ENCODE measurements at regions not wholly inside any gene's neighbourhood (a gene's known extent, or its start where the extent isn't known, plus 50 kb on each side); places are given as distances from the start of the nearest gene placed in this dataset.

DNA sequence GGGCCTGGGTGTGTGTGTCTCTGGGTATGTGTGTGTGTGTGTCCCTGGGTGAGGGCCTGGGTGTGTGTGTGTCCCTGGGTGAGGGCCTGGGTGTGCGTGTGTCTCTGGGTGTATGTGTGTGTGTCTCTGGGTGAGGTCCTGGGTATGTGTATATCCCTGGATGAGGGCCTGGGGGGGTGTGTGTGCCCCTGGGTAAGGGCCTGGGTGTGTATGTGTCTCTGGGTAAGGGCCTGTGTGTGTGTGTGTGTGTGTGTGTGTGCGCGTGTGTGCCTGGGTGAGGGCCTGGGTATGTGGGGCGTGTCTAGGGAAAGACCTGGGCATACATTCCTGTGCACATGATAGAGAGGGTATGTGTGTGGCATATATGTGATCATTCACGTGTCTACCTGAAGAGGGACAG lies 155.1 kb upstream of the ZC3H12A start:
- no peaks in the 10 kb centered on the region for H3K36me3 ChIP-seq
- H3K9me3 ChIP-seq, result no peaks in the 10 kb centered on the region
- no peak overlapping the region for H3K4me3 ChIP-seq (ENCODE audit: low read depth, low read length)
- no peaks in the 10 kb centered on the region; the same call in 1 of the 2 replicates for H3K4me1 ChIP-seq
- DNase-seq, result no peak
- no peaks in the 10 kb centered on the region for H3K27me3 ChIP-seq
- TF ChIP-seq, protein P1, sequence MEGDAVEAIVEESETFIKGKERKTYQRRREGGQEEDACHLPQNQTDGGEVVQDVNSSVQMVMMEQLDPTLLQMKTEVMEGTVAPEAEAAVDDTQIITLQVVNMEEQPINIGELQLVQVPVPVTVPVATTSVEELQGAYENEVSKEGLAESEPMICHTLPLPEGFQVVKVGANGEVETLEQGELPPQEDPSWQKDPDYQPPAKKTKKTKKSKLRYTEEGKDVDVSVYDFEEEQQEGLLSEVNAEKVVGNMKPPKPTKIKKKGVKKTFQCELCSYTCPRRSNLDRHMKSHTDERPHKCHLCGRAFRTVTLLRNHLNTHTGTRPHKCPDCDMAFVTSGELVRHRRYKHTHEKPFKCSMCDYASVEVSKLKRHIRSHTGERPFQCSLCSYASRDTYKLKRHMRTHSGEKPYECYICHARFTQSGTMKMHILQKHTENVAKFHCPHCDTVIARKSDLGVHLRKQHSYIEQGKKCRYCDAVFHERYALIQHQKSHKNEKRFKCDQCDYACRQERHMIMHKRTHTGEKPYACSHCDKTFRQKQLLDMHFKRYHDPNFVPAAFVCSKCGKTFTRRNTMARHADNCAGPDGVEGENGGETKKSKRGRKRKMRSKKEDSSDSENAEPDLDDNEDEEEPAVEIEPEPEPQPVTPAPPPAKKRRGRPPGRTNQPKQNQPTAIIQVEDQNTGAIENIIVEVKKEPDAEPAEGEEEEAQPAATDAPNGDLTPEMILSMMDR (IDR thresholded peaks at IDR 0.05; ENCODE audit: low read depth, low read length), result no peak

DNA sequence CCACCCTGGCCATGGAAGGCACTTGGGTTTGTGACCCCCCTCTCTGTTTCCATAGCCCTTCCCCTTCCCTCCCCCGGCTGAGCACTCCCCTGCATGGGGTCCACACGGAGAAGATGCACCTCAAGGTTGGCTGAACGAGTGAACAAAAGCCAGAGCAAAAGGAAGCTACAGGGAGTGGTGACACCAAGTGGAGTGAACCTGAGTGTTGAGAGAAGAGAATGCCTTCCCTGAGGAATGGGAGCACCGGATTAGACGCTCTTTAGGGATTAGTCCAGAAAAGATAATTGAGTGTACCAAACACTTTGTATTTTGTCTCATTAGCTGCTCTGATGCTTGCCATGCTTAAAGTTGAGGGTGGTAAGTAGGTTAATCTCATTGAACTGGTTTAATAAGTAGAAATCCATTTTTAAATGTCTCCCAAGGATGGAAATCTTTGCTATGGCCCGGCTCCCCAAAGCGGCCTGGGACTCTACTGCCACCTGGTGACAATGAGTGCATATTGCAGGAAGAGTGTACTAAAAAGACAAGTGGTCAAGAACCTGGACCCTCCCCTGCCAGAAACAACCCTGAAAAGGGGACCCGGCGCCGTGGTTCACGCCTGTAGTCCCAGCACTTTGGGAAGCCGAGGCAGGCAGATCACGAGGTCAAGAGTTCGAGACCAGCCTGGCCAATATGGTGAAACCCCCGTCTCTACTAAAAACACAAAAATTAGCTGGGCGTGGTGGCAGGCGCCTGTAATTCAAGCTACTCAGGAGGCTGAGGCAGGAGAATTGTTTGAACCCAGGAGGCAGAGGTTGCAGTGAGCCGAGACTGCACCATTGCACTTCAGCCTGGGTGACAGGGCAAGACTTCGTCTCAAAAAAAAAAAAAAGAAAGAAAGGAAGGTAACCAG lies 150.6 kb upstream of the ZC3H12A start:
- Histone ChIP-seq H3K27me3 (no peaks in the 10 kb centered on the region), H3K4me3 (ENCODE audit: low read depth, low read length) (no peak overlapping the region), H3K9me3 (no peaks in the 10 kb centered on the region), H3K4me1 (no peaks in the 10 kb centered on the region; the same call in 1 of the 2 replicates), H3K36me3 (no peaks in the 10 kb centered on the region)
- TF ChIP-seq, protein P1 (IDR thresholded peaks at IDR 0.05; ENCODE audit: low read depth, low read length), result peak; percentile 65
- DNase-seq, result peak; percentile 20

DNA sequence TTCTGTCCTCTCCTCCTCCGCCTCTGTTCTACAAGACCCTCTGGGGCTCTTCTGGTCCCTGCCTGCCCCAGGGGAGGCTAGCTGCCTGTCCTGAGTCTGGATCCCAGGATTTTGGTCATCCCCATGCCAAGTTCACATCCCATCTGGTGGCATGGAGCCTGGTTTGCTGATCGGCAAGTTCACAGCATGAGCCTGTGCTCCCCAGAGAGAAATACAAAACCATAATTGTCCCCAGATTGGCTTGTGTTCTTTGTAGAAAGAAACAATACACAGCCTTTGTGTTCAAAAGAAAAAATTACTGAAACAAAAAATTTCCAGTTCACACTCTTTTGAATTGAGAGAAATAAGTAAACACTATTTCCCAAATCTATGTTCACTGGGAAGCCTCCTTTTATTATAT lies 149.4 kb upstream of the ZC3H12A start:
- DNase-seq, result no peak
- no peaks in the 10 kb centered on the region for H3K27me3 ChIP-seq
- H3K36me3 ChIP-seq, result no peaks in the 10 kb centered on the region
- H3K4me1 ChIP-seq, result no peaks in the 10 kb centered on the region; the same call in 1 of the 2 replicates
- TF ChIP-seq, protein P1 (IDR thresholded peaks at IDR 0.05; ENCODE audit: low read depth, low read length), result no peak
- no peak overlapping the region for H3K4me3 ChIP-seq (ENCODE audit: low read depth, low read length)
- no peaks in the 10 kb centered on the region for H3K9me3 ChIP-seq

DNA sequence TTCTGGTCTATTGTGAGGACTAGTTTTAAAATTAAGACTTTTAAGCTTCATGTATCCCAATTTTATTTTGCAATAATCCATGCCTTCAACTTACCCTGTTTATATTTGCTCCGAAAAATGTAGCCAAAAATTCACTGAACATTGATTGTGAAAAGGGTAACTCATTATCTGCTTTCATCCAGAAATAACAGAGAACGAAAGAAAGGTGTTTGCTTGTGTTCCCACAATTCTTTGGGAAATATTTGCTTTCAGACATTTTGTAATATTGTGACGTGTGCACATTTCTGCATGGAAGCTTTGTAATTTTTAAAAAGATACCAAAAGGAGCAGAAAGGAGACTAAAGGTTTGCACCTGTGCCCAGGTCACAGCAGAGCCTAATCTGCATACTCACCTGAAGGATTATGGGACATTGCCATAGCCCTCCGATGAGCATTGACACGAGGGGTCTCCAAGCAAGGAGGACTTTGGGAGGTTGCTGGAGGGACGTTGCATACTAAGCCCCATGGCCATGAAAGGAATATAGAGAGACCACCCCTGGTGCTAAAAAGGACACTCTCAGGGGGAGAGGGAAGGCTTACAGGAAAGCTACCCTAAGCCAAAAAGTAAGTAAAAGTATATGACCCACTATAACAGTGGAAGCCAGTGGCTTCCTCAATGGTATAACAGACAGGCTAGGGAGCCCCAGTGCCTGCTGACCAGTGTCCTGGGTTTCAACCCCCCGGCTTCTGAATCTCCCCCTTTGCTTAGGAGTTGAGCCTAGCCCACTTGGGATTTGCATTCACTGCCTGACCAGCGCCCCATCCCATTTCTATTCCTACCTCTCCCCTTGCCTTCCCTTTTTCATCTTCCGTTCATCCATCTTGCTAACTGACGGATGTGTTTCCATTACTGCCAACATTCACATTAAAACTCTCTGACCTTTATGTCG lies 148.6 kb upstream of the ZC3H12A start:
- DNase-seq, result no peak
- Histone ChIP-seq H3K36me3 (no peaks in the 10 kb centered on the region), H3K27me3 (no peaks in the 10 kb centered on the region), H3K4me1 (no peaks in the 10 kb centered on the region; the same call in 1 of the 2 replicates), H3K4me3 (ENCODE audit: low read depth, low read length) (no peak overlapping the region), H3K9me3 (no peaks in the 10 kb centered on the region)
- TF ChIP-seq, protein P1 (IDR thresholded peaks at IDR 0.05; ENCODE audit: low read depth, low read length), result no peak

DNA sequence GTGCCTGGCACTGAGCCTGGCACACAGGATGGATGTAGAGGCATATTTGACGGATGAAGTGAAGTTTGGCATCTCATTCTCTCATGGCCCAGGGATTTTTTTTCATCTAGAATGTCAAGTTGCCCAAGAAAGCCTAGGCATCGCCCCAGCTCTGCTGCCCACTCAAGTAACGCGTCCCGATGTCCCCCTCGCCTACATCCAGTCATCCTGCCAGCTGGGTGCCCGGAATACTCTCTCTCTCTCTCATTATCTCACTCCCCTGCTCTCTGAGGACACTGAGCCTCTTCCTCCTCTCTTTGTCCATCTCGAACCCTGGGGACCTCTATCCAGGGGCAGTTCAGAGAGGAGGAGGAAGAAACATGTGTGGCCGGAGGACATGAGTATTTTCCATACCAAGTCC lies 142.3 kb upstream of the ZC3H12A start:
- Histone ChIP-seq H3K4me3 (ENCODE audit: low read depth, low read length) (no peak overlapping the region), H3K36me3 (no peaks in the 10 kb centered on the region), H3K27me3 (no peaks in the 10 kb centered on the region), H3K4me1 (no peaks in the 10 kb centered on the region), H3K9me3 (no peaks in the 10 kb centered on the region)
- no peak for DNase-seq
- TF ChIP-seq, protein P1 (IDR thresholded peaks at IDR 0.05; ENCODE audit: low read depth, low read length), result no peak
